LNCAP (cell line): ENCODE measurements at regions not wholly inside any gene's neighbourhood (a gene's known extent, or its start where the extent isn't known, plus 50 kb on each side); places are given as distances from the start of the nearest gene placed in this dataset.

ENCODE experiments used
- CTCF ChIP-seq: fragments of 450-650 bp; IDR thresholded peaks from 2 replicates; pipeline ENCODE4 v1.5.1; 2017; ENCODE audit warnings: mild to moderate bottlenecking

GRCh38 chr3:1594940-1595339 is 502.1 kb downstream of the CNTN6 start:
- TF ChIP-seq CTCF: no peak

GRCh38 chr3:1600206-1600605 is 498.5 kb upstream of the CNTN4 start:
- TF ChIP-seq CTCF: no peak

GRCh38 chr3:1600700-1601418 is 497.8 kb upstream of the CNTN4 start:
- no peak for TF ChIP-seq CTCF

DNA sequence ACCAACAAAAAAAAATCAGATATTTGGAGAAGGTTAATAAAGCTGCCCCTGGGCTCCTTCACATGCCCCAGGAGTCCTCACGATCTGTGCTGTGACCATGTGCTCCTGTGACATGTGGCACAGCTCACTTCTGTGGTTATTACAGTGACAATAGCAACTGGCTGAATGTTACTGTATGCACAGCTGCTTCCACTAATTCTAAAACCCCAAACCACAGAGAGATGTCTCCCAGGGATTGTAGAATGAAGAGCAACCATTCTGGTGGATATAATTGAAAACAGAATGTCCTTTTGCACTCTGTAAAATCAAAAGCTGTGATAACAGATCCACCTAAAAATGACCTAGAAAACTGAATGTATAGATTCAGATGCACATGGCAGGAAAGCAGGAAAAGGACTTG is 489.2 kb upstream of the CNTN4 start:
- TF ChIP-seq CTCF: no peak

DNA sequence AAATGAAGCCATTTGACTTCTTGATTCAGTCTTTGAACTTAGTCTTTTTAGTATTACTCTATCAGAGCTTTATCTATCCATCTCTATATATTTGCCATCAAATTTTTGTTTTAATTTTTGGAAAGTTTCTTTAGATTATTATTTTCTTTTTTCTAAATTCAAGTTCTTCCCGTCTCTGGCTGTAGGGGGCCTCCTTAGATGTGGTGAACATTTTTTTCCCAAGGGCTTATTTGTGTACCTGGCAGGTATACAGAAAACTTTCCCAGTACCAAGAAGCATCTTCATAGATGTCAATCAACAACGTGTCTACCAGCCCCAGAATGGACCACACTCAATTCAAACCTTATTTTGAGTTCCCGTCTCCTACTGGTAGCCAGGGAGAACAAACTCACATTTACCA is 486.8 kb upstream of the CNTN4 start:
- no peak for TF ChIP-seq CTCF

DNA sequence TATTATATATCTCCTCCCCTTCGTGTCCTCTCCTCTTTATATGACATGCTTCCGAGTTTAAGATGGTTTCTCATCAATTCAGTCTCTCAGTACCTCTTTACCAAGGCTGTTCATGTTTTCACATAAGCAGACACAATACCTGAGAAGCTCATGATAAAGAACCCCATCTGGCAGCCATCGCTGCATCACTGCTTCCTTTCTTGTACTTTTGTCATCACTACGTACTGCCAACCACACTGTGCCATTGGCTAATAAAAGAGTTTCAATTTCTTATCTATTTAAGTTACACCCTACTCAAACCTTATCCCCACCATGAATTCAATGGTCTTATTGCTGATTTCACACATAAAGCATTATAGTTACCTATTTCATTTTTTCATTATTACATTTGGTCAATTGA is 484.7 kb upstream of the CNTN4 start:
- TF ChIP-seq CTCF: no peak

DNA sequence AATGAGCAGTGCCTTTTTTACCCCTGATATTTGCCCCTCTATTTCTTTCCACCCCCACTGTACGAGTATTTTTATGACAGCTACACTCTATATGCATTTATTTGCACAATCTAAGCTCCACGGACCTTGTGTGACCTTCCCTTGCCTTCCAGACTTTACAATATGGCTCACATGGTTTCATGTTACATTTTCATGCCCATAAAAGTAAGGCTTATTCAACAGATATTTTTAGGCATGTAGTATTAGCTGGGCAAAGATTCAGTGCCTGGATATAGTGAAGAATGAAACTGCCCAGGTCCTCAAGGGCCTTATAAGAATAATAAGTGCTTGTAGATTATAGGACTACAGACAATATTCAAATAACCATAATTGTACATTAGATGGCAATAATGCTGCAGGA is 481.9 kb upstream of the CNTN4 start:
- no peak for TF ChIP-seq CTCF

DNA sequence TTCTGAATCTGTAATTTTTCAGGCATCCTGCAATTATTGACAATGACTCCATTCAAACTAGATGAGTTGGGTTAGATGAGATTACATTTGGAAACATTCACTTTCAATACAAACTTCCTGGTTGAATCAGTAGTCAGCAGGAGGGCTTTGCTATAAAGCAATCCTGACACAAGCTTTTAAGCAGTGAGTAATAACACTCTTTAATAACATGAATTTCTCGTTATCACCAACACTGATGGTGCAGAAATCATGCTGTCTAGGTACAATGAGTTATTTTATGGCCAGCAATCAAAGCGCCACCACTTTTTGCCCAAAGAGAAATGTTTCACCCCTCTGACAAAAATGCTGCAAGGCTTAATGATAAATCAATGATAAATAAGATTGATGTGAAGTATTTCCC is 474.8 kb upstream of the CNTN4 start:
- TF ChIP-seq CTCF: no peak
